ENCODE measurements at regions not wholly inside any gene's neighbourhood (a gene's known extent, or its start where the extent isn't known, plus 50 kb on each side); places are given as distances from the start of the nearest gene placed in this dataset.

DNA sequence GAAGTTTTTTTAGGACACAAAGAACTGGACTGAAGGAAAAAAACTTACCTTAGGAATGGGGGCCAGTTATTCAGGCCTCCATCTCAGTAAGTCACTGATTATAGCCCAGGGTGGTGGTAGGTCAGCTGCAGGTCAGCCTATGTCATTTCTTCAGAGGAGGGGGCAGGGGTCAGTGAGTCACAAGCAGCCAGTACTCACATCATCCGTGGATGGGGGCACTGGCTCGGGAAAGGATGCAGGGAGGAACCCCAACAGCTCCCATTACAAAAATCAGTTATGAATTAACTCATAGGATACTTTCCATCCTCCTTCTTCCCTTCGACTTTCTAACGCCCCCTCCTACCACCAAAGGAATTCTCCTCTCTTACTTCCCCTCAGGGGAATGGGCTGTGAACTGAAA, 578.3 kb downstream of the PDCD6IP start:
- Histone ChIP-seq H3K4me1 (no peaks in the 10 kb centered on the region), H3K4me3 (no peak overlapping the region), H3K9me3 (no peaks in the 10 kb centered on the region), H3K27ac (no peak overlapping the region), H3K27me3 (no peaks in the 10 kb centered on the region), H3K36me3 (no peaks in the 10 kb centered on the region)
- ATAC-seq, result no peak
- 50 to 72% methylated on average over 4 of the region's 4 CpGs for WGBS, 2 donors
- intact Hi-C loops (cut with DNase I), result no loop called here
- DNase-seq, result no peak
- TF ChIP-seq, protein P1, sequence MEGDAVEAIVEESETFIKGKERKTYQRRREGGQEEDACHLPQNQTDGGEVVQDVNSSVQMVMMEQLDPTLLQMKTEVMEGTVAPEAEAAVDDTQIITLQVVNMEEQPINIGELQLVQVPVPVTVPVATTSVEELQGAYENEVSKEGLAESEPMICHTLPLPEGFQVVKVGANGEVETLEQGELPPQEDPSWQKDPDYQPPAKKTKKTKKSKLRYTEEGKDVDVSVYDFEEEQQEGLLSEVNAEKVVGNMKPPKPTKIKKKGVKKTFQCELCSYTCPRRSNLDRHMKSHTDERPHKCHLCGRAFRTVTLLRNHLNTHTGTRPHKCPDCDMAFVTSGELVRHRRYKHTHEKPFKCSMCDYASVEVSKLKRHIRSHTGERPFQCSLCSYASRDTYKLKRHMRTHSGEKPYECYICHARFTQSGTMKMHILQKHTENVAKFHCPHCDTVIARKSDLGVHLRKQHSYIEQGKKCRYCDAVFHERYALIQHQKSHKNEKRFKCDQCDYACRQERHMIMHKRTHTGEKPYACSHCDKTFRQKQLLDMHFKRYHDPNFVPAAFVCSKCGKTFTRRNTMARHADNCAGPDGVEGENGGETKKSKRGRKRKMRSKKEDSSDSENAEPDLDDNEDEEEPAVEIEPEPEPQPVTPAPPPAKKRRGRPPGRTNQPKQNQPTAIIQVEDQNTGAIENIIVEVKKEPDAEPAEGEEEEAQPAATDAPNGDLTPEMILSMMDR (IDR thresholded peaks at IDR 0.05), result no peak

DNA sequence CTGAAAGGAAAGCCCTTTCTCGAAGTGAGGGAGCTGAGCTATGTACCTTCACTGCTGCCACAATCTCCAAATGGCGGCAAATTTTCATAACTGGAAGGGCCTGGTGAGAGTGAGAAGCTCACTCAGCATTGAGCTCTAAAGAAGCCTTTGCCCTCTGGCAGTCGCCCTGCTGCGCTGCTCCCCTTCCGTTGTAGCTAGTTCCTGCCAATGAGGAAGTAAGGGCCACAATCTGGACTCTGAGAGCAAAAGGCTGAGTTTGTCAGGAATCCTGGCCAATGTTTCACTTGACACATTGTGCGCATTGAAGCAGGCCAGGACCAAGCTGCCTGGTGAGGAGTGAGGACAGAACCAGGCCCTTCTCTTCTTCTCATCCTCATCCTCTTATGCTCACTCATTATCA, 579.5 kb downstream of the PDCD6IP start:
- ATAC-seq, result no peak
- DNase-seq, result no peak
- no peak overlapping the region for H3K4me3 ChIP-seq
- intact Hi-C loops (cut with DNase I), result no loop called here
- H3K27ac ChIP-seq, result no peak overlapping the region
- H3K9me3 ChIP-seq, result no peaks in the 10 kb centered on the region
- no peaks in the 10 kb centered on the region for H3K27me3 ChIP-seq
- H3K4me1 ChIP-seq, result no peaks in the 10 kb centered on the region
- WGBS, 2 donors, result 83 to 84% methylated on average over 6 of the region's 6 CpGs
- TF ChIP-seq, protein P1 (IDR thresholded peaks at IDR 0.05), result no peak
- H3K36me3 ChIP-seq, result no peaks in the 10 kb centered on the region

DNA sequence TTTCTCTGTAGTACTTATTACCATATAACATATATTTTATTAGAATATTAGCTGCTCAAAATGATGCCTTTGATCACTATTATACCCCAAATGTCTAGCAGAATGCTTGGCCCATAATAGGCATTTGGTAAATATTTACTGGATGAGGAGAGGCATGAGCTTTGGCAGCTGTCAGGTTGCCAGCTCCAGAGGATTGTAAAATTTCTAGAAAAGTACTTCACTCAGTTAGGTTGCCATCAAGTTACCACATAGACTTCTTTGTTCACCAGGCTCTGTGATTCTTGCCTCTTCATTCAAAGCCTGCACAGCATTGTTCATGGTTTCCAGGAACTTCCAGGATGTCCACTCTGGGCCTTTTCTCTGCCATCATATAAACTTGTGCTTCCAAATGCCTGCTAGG, 582.8 kb downstream of the PDCD6IP start:
- Histone ChIP-seq H3K4me3 (no peak overlapping the region), H3K27ac (no peak overlapping the region), H3K9me3 (no peaks in the 10 kb centered on the region), H3K4me1 (no peaks in the 10 kb centered on the region), H3K36me3 (no peaks in the 10 kb centered on the region), H3K27me3 (no peaks in the 10 kb centered on the region)
- TF ChIP-seq, protein P1 (IDR thresholded peaks at IDR 0.05), result no peak
- DNase-seq (no peak), ATAC-seq (no peak)
- intact Hi-C loops (cut with DNase I), result no loop called here

DNA sequence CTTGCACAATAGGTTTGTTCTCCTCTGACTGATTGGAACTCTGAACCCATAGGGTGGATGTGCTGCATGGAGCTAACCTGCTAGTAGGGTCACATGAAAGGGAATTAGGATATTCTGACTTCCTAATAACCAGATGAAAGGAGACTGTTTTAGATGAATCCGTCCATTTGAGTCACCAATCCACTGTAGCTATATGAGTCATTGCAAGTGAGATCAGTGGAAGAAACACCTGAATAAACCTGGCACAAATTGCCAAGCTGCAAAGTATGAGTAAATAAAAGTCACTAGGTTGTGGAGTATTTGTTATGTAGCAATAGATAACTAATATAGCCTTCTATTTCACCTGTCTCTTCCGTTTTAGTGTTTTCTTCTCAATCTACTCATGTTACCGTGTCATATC, 584.4 kb downstream of the PDCD6IP start:
- intact Hi-C loops (cut with DNase I), result no loop called here
- TF ChIP-seq, protein P1 (IDR thresholded peaks at IDR 0.05), result no peak
- Histone ChIP-seq H3K36me3 (no peaks in the 10 kb centered on the region), H3K9me3 (no peaks in the 10 kb centered on the region), H3K4me3 (no peak overlapping the region), H3K4me1 (peaks cover 0 to under 1% (median 0%) of the 10 kb centered on the region in 9 donors), H3K27ac (no peak overlapping the region), H3K27me3 (no peaks in the 10 kb centered on the region)
- DNase-seq (no peak), ATAC-seq (no peak)
- WGBS, 2 donors, result 89 to 90% methylated on average over 3 of the region's 3 CpGs

DNA sequence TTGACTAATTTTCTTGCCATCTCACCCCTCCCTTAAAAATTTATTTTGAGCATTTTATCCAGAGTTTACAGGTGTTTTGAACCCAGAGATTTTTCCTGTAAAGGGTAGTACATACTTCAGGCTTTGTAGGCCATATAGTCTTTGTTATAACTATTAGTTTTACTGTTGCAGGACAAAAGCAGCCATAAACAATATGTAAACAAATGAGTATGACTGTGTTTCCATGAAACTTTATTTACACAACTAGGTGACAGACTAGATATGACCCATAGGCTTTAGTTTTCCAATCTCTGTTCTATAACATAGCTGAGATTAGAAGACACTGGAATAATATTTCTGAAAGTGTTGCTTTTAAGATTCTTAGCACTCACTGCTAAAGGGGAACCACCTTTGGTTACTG, 587.9 kb downstream of the PDCD6IP start:
- H3K4me3 ChIP-seq, result no peak overlapping the region
- peaks cover 0 to 3% (median 0%) of the 10 kb centered on the region in 9 donors for H3K4me1 ChIP-seq
- TF ChIP-seq, protein P1 (IDR thresholded peaks at IDR 0.05), result no peak
- no peak for ATAC-seq
- DNase-seq, result no peak
- H3K9me3 ChIP-seq, result peaks cover 0 to under 1% (median 0%) of the 10 kb centered on the region in 11 donors
- intact Hi-C loops (cut with DNase I), result no loop called here
- H3K36me3 ChIP-seq, result no peaks in the 10 kb centered on the region
- no peak overlapping the region for H3K27ac ChIP-seq
- H3K27me3 ChIP-seq, result no peaks in the 10 kb centered on the region

All from heart right ventricle (tissue), 16 donors.